GM21723 (cell line): ENCODE measurements at regions not wholly inside any gene's neighbourhood (a gene's known extent, or its start where the extent isn't known, plus 50 kb on each side); places are given as distances from the start of the nearest gene placed in this dataset.

Source experiments
- ATAC-seq: cut with Tn5 transposase; IDR thresholded peaks from one replicate; pipeline ENCODE4 v1.9.1; 2021; ENCODE audit warnings: mild to moderate bottlenecking, moderate library complexity; ENCODE audit not compliant: unreplicated experiment

DNA sequence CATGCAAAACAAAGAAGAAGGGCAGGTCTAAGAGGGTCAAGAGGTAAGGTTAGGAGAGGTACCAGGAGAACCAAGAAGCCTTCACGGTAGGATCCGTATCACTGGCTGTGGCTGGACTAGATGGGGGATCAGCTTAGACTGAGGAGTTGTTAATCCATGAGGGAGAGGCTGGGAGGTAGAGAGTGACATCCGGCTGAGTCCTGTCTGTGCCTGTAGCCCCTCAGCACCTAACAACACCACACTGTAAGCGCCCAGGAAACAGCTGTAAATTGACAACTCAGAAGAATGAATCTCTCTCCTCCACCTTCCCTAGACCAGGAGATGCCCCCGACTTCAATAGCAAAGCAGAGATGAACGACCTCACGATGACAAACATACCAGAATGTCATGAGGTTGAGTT, 199.4 kb upstream of the RPL38 start:
- no peak for ATAC-seq

DNA sequence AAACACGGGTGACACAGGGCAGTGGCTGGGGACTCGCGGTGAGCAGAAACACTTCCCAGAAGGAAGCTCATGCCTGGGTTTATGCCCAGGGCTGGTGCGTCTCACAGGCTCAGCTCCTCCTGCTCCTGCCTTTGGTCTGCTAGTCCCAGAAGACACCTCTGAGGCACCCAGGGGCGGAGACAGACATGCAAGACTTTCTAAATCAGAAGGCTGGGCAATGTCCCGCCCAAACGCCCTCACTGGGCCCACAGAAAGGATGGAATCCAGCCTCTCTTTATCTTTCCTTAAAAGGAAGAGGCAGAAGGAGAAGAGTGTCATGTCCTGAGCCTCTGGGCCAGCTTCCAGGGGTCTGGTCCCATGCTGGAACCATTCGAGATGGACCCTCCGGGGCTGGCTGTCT, 197.7 kb upstream of the RPL38 start:
- ATAC-seq: no peak

DNA sequence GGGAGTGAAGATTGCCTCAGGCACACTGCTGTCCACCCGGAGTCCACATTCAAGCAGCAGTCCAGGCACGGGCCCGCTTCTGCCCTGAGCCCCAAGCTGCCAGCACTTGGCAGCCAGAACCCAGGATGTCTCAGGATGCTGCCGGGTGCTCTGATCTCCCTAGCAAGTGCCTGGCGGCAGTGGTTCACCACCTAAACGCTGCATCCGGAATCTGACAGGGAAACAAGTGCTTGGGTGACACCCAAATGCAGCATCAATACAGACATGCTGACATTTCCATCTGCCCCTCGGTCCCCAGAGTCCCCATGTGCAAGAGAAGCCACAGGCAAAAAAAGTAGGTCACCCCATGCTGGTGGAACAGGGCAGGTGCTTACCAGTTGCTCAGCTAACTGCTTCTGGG, 197.1 kb upstream of the RPL38 start:
- ATAC-seq: no peak

- no peak for ATAC-seq
Measured at GRCh38 chr17:74008196-74008595, 195.3 kb upstream of the RPL38 start.

GRCh38 chr17:74009056-74009625, 194.3 kb upstream of the RPL38 start:
- no peak for ATAC-seq

DNA sequence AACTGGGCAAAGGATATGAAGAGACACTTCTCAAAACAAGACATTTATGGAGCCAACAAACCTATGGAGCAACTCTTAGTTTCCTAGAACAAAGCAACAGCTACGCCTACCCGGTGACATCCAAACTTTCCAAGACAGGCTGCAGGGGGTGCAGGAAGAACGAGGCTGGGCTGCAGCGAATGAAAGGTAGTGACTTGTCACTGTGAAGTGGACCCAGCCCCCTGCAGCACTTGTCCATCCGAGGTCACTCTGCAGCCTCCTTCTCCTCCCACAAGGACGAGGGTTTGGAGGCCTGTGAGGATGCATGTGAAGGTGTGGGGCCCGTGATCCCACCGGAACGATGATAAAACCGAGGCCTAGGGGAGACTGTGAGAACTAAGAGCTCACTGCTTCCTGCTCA, 192.6 kb upstream of the RPL38 start:
- ATAC-seq: no peak

DNA sequence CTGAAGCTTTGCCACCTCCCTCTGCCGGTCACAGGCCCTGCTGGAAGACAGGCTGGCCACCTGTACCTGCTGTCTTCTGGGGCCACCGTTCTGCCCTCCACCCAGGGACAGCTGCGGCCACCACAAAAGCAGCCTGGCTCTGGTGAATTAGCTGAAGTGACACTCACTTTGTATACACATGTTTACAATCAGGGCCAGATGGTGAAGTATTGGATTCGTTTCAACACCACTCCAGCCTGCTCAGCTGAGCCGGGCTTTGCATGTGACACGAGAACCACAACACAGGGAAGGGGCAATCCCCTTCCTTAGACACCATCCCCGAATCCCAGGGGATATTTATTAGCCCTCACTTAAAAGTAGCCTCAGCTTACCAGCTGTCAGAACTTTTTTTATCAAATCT, 191.5 kb upstream of the RPL38 start:
- ATAC-seq: no peak

- no peak for ATAC-seq
Measured at GRCh38 chr17:74012465-74012864, 191.0 kb upstream of the RPL38 start.

- no peak for ATAC-seq
Measured at GRCh38 chr17:74015316-74015715, 188.2 kb upstream of the RPL38 start.

GRCh38 chr17:74015990-74016389, 187.5 kb upstream of the RPL38 start:
- ATAC-seq: no peak

GRCh38 chr17:74016461-74016860, 187.0 kb upstream of the RPL38 start:
- no peak for ATAC-seq

- ATAC-seq: no peak
Measured at GRCh38 chr17:74017466-74017865, 186.0 kb upstream of the RPL38 start.

GRCh38 chr17:74018115-74018514, 185.4 kb upstream of the RPL38 start:
- ATAC-seq: no peak

- ATAC-seq: no peak
Measured at GRCh38 chr17:74019271-74019670, 184.2 kb upstream of the RPL38 start.

DNA sequence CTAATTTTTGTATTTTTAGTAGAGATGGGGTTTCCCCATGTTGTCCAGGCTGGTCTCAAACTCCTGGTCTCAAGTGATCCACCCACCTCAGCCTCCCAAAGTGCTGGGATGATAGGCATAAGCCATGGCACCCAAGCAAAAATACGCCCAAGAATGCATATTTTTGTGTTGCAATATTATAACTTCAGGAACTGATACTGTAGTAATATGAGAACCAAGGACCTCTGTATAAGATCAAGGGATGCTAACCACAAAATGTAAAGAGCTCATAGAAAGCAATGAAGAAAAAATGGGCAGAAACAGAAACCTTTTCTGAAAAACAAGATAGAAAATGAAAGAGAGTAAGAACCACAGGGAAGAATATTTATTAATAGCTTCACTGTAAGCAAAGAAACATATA, 183.6 kb upstream of the RPL38 start:
- no peak for ATAC-seq

- no peak for ATAC-seq
Measured at GRCh38 chr17:74020522-74020921, 183.0 kb upstream of the RPL38 start.

DNA sequence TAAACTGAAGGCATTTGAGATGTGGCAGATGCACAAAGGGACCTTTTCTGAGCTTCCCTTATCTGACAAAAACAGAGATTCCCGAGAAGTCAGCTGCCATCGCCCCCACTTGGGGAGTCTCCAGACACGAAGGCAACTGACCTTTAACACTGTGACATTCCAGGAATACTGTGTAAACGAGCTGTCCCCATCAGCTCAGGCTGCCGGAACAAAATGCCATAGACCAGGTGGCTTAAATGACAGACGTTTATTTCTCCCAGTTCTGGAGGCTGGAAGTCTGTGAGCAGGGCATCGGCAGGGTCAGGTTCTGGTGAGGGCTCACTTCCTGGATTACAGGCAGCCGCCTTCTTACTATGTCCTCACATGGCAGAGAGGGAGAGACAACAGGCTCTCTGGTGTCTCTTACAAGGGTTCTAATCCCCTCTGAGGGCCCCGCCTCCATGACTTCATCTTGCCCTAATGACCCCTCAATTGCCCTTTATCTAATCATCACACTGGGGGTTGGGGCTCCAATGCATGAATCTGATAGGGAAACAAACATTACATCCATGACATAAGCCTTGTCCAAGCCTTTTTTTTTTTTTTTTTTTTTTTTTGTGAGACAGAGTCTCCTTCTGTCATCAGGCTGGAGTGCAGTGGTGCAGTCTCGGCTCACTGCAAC, 178.5 kb upstream of the RPL38 start:
- no peak for ATAC-seq

GRCh38 chr17:74027444-74027843, 176.0 kb upstream of the RPL38 start:
- ATAC-seq: no peak

GRCh38 chr17:74028354-74029116, 174.9 kb upstream of the RPL38 start:
- no peak for ATAC-seq

GRCh38 chr17:74031316-74032090, 172.0 kb upstream of the RPL38 start:
- ATAC-seq: no peak

DNA sequence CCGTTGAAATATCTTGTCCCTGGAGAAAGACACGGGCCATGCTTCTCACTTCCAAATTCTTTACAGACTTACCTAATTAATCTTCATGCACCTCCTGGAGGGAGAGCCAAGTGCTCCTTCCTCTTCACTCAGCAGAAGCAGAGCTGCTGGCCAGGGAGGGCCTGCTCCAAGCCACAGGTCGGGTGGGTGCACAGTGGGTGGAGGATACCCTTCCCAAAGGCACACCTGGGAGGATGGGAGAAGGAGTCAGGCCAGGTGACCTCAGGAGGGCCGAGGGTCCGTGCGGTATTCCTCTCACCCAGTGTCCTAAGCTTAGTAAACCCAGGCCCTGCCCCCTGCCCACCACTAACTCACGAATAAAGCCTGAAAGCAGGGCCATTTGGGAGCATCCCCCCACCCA, 171.3 kb upstream of the RPL38 start:
- no peak for ATAC-seq

GRCh38 chr17:74037320-74037719, 166.2 kb upstream of the RPL38 start:
- ATAC-seq: no peak
